A549 (cell line): ENCODE measurements at regions not wholly inside any gene's neighbourhood (a gene's known extent, or its start where the extent isn't known, plus 50 kb on each side); places are given as distances from the start of the nearest gene placed in this dataset.

ENCODE experiments used
- CTCF ChIP-seq: fragments of >200 bp; sonication (Bioruptor Twin); formaldehyde crosslinking; IDR thresholded peaks from 3 replicates; pipeline ENCODE4 v1.5.1; 2016
- EP300 ChIP-seq, 2 experiments: fragments of >200 bp; sonication (Bioruptor Twin); formaldehyde crosslinking; IDR thresholded peaks; 2 replicates in 1 of 2; 3 replicates in 1 of 2; pipeline ENCODE4 v1.6.1; 2016 to 2017
- GATA3 ChIP-seq: IDR thresholded peaks from 2 replicates; pipeline ENCODE4 v1.6.1; 2012; ENCODE audit warnings: borderline replicate concordance
- RAD21 ChIP-seq, 2 experiments: fragments of >200 bp in 1 of 2; sonication (Bioruptor Twin) in 1 of 2; formaldehyde crosslinking in 1 of 2; IDR thresholded peaks in 1 of 2; conservative IDR thresholded peaks in 1 of 2; 2 replicates in 1 of 2; 3 replicates in 1 of 2; pipeline ENCODE4 v1.6.1; 2012 to 2018; ENCODE audit warnings: inconsistent platforms in 1 of 2

- no peak for TF ChIP-seq CTCF
- no peak for TF ChIP-seq EP300 (IDR thresholded peaks at IDR 0.05)
- TF ChIP-seq RAD21 (conservative IDR thresholded peaks at IDR 0.05 in 1 of 2, IDR thresholded peaks at IDR 0.05 in 1 of 2): no peak
- TF ChIP-seq GATA3: no peak
Measured at GRCh38 chr12:71282925-71283324, 125.1 kb upstream of the TSPAN8 start.
